ENCODE measurements at regions not wholly inside any gene's neighbourhood (a gene's known extent, or its start where the extent isn't known, plus 50 kb on each side); places are given as distances from the start of the nearest gene placed in this dataset.

DNA sequence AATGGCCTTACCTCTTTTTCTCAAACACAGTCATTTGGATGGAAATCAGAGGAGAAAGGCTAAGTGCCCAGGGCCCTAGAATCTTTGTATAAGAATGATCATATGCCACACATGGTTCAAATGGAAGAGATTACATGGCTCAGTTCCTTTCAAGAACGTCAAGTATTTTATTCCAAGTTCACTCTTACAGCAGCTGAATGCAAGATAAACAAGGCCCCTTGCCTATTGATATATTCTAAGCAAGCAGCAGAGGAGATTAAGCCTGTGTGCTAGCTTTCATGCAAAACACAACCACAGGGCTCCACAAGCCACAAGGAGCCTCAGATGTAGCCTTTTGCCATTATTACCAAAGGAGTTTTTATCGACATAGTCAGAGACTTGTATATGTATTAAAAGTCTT lies 55.3 kb upstream of the SLCO6A1 start:
- ATAC-seq (ENCODE audit: low read depth) = no peak
- ChIA-PET CTCF (no interaction called here), POLR2A (ENCODE audit: unreplicated experiment) (no interaction called here)
- no TSS peak for BruUV-seq (replicated peaks)
- WGBS, 2 experiments (ENCODE audit: extremely low coverage in 2 of 2, insufficient read length in 1 of 2) = no CpG with 5 or more reads among the region's 2 CpGs
- intact Hi-C loops (cut with micrococcal nuclease) (no loop called here), dilution Hi-C loops (cut with HindIII; ENCODE audit: low sequenced_read_pairs, unreplicated experiment) (no loop called here), in situ Hi-C loops (cut with MboI; ENCODE audit: low sequenced_read_pairs) (no loop called here)
- H3K79me1 ChIP-seq (ENCODE audit: low read depth in 1 of 2, low read length in 2 of 2) = no peaks in the 10 kb centered on the region
- no peak overlapping the region for H3K4ac ChIP-seq (ENCODE audit: low read depth, low read length)
- no peak overlapping the region for H3K4me3 ChIP-seq (ENCODE audit: insufficient read depth, low read depth, low read length)
- no peak overlapping the region for H3K23ac ChIP-seq (ENCODE audit: low read depth, low read length)
- no peak overlapping the region for H2BK5ac ChIP-seq (ENCODE audit: low read depth, low read length, poor library complexity, severe bottlenecking)
- no peak overlapping the region for H3K9ac ChIP-seq (ENCODE audit: low read depth, low read length)
- H4K20me1 ChIP-seq (ENCODE audit: insufficient read depth, low read length) = no peaks in the 10 kb centered on the region
- no peak overlapping the region for H3K56ac ChIP-seq (ENCODE audit: extremely low read depth, insufficient read depth, low read length)
- no peak overlapping the region for H2AK9ac ChIP-seq (replicated peaks; ENCODE audit: low read depth, low read length, poor library complexity)
- H3K36me3 ChIP-seq (ENCODE audit: control insufficient read depth, insufficient read depth, low read length) = no peaks in the 10 kb centered on the region
- no peak overlapping the region for H3K4me2 ChIP-seq (ENCODE audit: low read depth, low read length)
- H2AK5ac ChIP-seq (ENCODE audit: low read depth, low read length) = no peak overlapping the region
- no peaks in the 10 kb centered on the region for H3K4me1 ChIP-seq (ENCODE audit: control insufficient read depth, insufficient read depth, low read length)
- H3K18ac ChIP-seq (ENCODE audit: low read depth, low read length) = no peak overlapping the region
- H4K8ac ChIP-seq (ENCODE audit: low read depth in 2 of 2, low read length in 2 of 2) = no peak overlapping the region
- no peak overlapping the region for H2BK15ac ChIP-seq (ENCODE audit: low read depth, low read length)
- H3K27me3 ChIP-seq (ENCODE audit: control insufficient read depth, insufficient read depth, low read length) = no peaks in the 10 kb centered on the region
- H2BK120ac ChIP-seq (ENCODE audit: low read depth, low read length) = no peak overlapping the region
- no peak overlapping the region for H3K27ac ChIP-seq (ENCODE audit: insufficient read depth, low read length)
- H3K9me3 ChIP-seq (ENCODE audit: control insufficient read depth, insufficient read depth, low read length) = no peaks in the 10 kb centered on the region
- H2BK20ac ChIP-seq (ENCODE audit: low read depth, low read length) = no peak overlapping the region
- H3K14ac ChIP-seq (replicated peaks; ENCODE audit: low read depth, low read length) = no peak overlapping the region
- TF ChIP-seq, protein P1, sequence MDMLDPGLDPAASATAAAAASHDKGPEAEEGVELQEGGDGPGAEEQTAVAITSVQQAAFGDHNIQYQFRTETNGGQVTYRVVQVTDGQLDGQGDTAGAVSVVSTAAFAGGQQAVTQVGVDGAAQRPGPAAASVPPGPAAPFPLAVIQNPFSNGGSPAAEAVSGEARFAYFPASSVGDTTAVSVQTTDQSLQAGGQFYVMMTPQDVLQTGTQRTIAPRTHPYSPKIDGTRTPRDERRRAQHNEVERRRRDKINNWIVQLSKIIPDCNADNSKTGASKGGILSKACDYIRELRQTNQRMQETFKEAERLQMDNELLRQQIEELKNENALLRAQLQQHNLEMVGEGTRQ (IDR thresholded peaks at IDR 0.05; ENCODE audit: low read depth, low read length) = no peak
- TF ChIP-seq BHLHE40 (IDR thresholded peaks at IDR 0.05; ENCODE audit: low read depth, low read length) = no peak
- TF ChIP-seq FOS (IDR thresholded peaks at IDR 0.05; ENCODE audit: low read depth, low read length) = no peak
- TF ChIP-seq, protein P2, sequence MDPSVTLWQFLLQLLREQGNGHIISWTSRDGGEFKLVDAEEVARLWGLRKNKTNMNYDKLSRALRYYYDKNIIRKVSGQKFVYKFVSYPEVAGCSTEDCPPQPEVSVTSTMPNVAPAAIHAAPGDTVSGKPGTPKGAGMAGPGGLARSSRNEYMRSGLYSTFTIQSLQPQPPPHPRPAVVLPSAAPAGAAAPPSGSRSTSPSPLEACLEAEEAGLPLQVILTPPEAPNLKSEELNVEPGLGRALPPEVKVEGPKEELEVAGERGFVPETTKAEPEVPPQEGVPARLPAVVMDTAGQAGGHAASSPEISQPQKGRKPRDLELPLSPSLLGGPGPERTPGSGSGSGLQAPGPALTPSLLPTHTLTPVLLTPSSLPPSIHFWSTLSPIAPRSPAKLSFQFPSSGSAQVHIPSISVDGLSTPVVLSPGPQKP (IDR thresholded peaks at IDR 0.05; ENCODE audit: borderline replicate concordance, low read depth, low read length) = no peak
- TF ChIP-seq MXI1 (IDR thresholded peaks at IDR 0.05; ENCODE audit: borderline replicate concordance, low read depth, low read length) = no peak
- TF ChIP-seq RCOR1 (IDR thresholded peaks at IDR 0.05; ENCODE audit: insufficient replicate concordance, low read length) = no peak
- DNase-seq = no peak
- no peak overlapping the region for H4K5ac ChIP-seq (ENCODE audit: low read depth, low read length)
- H2AFZ ChIP-seq (replicated peaks; ENCODE audit: low read length, poor library complexity) = no peak overlapping the region
- H4K91ac ChIP-seq (ENCODE audit: insufficient read depth, low read depth, low read length) = no peak overlapping the region
- H3K9me1 ChIP-seq (ENCODE audit: insufficient read depth, low read length) = no peaks in the 10 kb centered on the region

Data from IMR-90 (cell line).